Liver (tissue), 8 donors: ENCODE measurements at regions not wholly inside any gene's neighbourhood (a gene's known extent, or its start where the extent isn't known, plus 50 kb on each side); places are given as distances from the start of the nearest gene placed in this dataset.

Experiments used
- DNase-seq: peaks from one replicate; pipeline ENCODE4 v3.0.0-alpha.2; 2017; ENCODE audit warnings: low spot score
- H3K27ac ChIP-seq, 2 donors: one replicate each; pipeline ENCODE4 v1.7.0; 2013; ENCODE audit warnings: inconsistent platforms in 2 of 2, low read length in 2 of 2, control low read depth in 1 of 2, low read depth in 1 of 2, mild to moderate bottlenecking in 1 of 2
- H3K27me3 ChIP-seq, 4 donors: one replicate each; pipeline versions ENCODE4 v1.6.1 to v1.7.0; 2013; ENCODE audit warnings: low read length in 3 of 4, inconsistent platforms in 1 of 4, mild to moderate bottlenecking in 1 of 4, moderate library complexity in 1 of 4; ENCODE audit not compliant: control insufficient read depth in 4 of 4, insufficient read depth in 4 of 4
- H3K36me3 ChIP-seq, 4 donors: one replicate each; pipeline versions ENCODE4 v1.6.1 to v1.7.0; 2013; ENCODE audit warnings: low read length in 3 of 4, mild to moderate bottlenecking in 3 of 4, low read depth in 1 of 4, moderate library complexity in 1 of 4; ENCODE audit not compliant: control insufficient read depth in 4 of 4, insufficient read depth in 3 of 4
- H3K4me1 ChIP-seq, 4 donors: one replicate each; pipeline versions ENCODE4 v1.6.1 to v1.7.0; 2013; ENCODE audit warnings: low read length in 3 of 4, mild to moderate bottlenecking in 3 of 4, moderate library complexity in 1 of 4; ENCODE audit not compliant: control insufficient read depth in 4 of 4, insufficient read depth in 4 of 4
- H3K4me3 ChIP-seq, 3 donors: one replicate each; pipeline versions ENCODE4 v1.6.1 to v1.7.0; 2013; ENCODE audit warnings: low read length in 3 of 3, control low read depth in 1 of 3, low read depth in 1 of 3, mild to moderate bottlenecking in 1 of 3
- H3K9ac ChIP-seq, 2 donors: one replicate each; pipeline ENCODE4 v1.7.0; 2013; ENCODE audit warnings: low read length in 2 of 2, mild to moderate bottlenecking in 2 of 2, moderate library complexity in 2 of 2, control low read depth in 1 of 2, low read depth in 1 of 2
- H3K9me3 ChIP-seq, 4 donors: one replicate each; pipeline versions ENCODE4 v1.6.1 to v1.7.0; 2013; ENCODE audit warnings: low read length in 3 of 4; ENCODE audit not compliant: control insufficient read depth in 4 of 4
- EGR1 ChIP-seq, 2 donors: IDR thresholded peaks; 2 replicates each; pipeline ENCODE4 v1.6.1; 2016 to 2018; ENCODE audit warnings: antibody characterized with exemption in 2 of 2, low read depth in 2 of 2
- FOXA1 ChIP-seq: IDR thresholded peaks from 2 replicates; pipeline ENCODE4 v1.6.1; 2016; ENCODE audit warnings: antibody characterized with exemption
- FOXA2 ChIP-seq: IDR thresholded peaks from 2 replicates; pipeline ENCODE4 v1.6.1; 2016; ENCODE audit warnings: antibody characterized with exemption
- GABPA ChIP-seq, 2 donors: IDR thresholded peaks in 1 of 2; conservative IDR thresholded peaks in 1 of 2; 2 replicates each; pipeline ENCODE4 v1.6.1; 2016; ENCODE audit warnings: antibody characterized with exemption in 2 of 2, mild to moderate bottlenecking in 1 of 2, moderate library complexity in 1 of 2
- HNF4A ChIP-seq, 2 donors: conservative IDR thresholded peaks; 2 replicates each; pipeline ENCODE4 v1.6.1; 2016; ENCODE audit warnings: antibody characterized with exemption in 2 of 2, mild to moderate bottlenecking in 2 of 2
- HNF4G ChIP-seq: IDR thresholded peaks from 2 replicates; pipeline ENCODE4 v1.6.1; 2016; ENCODE audit warnings: antibody characterized with exemption
- JUND ChIP-seq, 2 donors: IDR thresholded peaks; 2 replicates each; pipeline ENCODE4 v1.6.1; 2016; ENCODE audit warnings: antibody characterized with exemption in 2 of 2
- NR2F2 ChIP-seq: IDR thresholded peaks from 2 replicates; pipeline ENCODE4 v1.6.1; 2016; ENCODE audit warnings: antibody characterized with exemption
- RAD21 ChIP-seq, 2 donors: IDR thresholded peaks; 2 replicates each; pipeline ENCODE4 v1.6.1; 2016; ENCODE audit warnings: antibody characterized with exemption in 2 of 2, mild to moderate bottlenecking in 2 of 2
- RXRA ChIP-seq, 2 donors: IDR thresholded peaks; 2 replicates each; pipeline ENCODE4 v1.6.1; 2017 to 2018; ENCODE audit warnings: antibody characterized with exemption in 2 of 2, mild to moderate bottlenecking in 1 of 2
- SP1 ChIP-seq: IDR thresholded peaks from 2 replicates; pipeline ENCODE4 v1.6.1; 2018; ENCODE audit warnings: antibody characterized with exemption, mild to moderate bottlenecking
- TAF1 ChIP-seq: conservative IDR thresholded peaks from 2 replicates; pipeline ENCODE4 v1.6.1; 2016; ENCODE audit warnings: antibody characterized with exemption, mild to moderate bottlenecking
- YY1 ChIP-seq: IDR thresholded peaks from 2 replicates; pipeline ENCODE4 v1.6.1; 2016; ENCODE audit warnings: antibody characterized with exemption, mild to moderate bottlenecking
- WGBS: extraction: QIAGEN DNeasy Blood & Tissue Kit; methylation state at CpG from one replicate; pipeline ENCODE4 v1.1.7; 2013; 5-methylcytosine and 5-hydroxymethylcytosine counted together
- TF ChIP-seq, protein P1 (sequence below): fragments of 150-350 bp; IDR thresholded peaks from 2 replicates; pipeline ENCODE4 v1.5.1; 2017; ENCODE audit warnings: improper control_type of control experiment, low read depth, low read length; ENCODE audit not compliant: missing input control
- TF ChIP-seq, protein P2 (sequence below): IDR thresholded peaks from 2 replicates; pipeline ENCODE4 v1.6.1; 2016; ENCODE audit warnings: antibody characterized with exemption
- TF ChIP-seq, protein P3 (sequence below): IDR thresholded peaks from 2 replicates; pipeline ENCODE4 v1.6.1; 2016; ENCODE audit warnings: antibody characterized with exemption
- TF ChIP-seq, protein P4 (sequence below): IDR thresholded peaks from 2 replicates; pipeline ENCODE4 v1.6.1; 2016; ENCODE audit warnings: antibody characterized with exemption
- TF ChIP-seq, protein P5 (sequence below): IDR thresholded peaks from 2 replicates; pipeline ENCODE4 v1.6.1; 2016; ENCODE audit warnings: antibody characterized with exemption, mild to moderate bottlenecking
- donor health status: healthy.
- donor health status: healthy.
- donor health status: healthy.
- donor health status: healthy.
- donor health status: healthy.

DNA sequence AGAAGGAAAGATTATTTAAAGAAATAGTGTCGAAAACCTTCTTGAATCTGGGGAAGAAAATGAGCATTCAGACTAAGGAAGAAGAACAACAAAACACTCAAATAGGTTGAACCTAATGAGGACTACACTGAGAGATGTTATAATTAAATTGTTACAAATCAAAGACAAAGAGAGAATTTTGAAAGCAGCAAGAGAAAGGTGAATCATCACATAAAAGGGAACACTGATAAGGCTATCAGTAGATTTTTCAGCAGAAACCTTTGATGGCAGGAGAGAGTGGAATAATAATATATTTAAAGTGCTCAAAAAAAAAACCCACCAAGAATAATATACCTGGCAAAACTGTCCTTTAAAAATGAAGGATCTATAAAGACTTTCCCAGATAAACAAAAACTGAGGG is 114.9 kb downstream of the AREG start:
- Histone ChIP-seq H3K27ac (no peak overlapping the region), H3K4me1 (no peaks in the 10 kb centered on the region), H3K9ac (no peak overlapping the region), H3K4me3 (no peak overlapping the region), H3K27me3 (no peaks in the 10 kb centered on the region), H3K9me3 (no peaks in the 10 kb centered on the region), H3K36me3 (no peaks in the 10 kb centered on the region)
- TF ChIP-seq JUND (IDR thresholded peaks at IDR 0.05): no peak
- TF ChIP-seq FOXA2: no peak
- no peak for TF ChIP-seq EGR1 (IDR thresholded peaks at IDR 0.05; ENCODE audit: low read depth in 2 of 2)
- no peak for TF ChIP-seq YY1
- 0% methylated on average over 1 of the region's 1 CpG for WGBS
- no peak for DNase-seq

DNA sequence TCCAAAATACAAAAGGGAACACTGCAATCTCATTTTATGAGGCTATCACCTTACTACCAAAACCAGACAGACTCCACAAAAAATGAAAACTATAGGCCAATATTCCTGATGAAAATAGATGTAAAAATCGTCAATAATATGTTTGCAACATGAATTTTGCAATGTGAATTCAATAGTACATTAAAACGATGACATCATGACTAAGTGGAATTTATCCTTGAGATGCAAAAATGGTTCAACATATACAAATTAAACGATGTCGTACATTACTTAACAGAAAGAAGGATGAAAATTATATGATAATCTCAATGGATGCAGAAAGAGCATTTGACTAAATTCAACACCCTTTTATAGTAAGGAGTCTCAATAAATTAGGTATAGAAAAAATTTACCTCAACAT is 123.0 kb downstream of the AREG start:
- H3K4me1 ChIP-seq: no peaks in the 10 kb centered on the region
- peaks cover 1 to 5% (median 3%) of the 10 kb centered on the region in 4 donors for H3K9me3 ChIP-seq
- H3K9ac ChIP-seq: no peak overlapping the region
- WGBS: 80% methylated on average over 4 of the region's 4 CpGs
- no peak overlapping the region for H3K27ac ChIP-seq
- H3K36me3 ChIP-seq: no peaks in the 10 kb centered on the region
- H3K4me3 ChIP-seq: no peak overlapping the region
- TF ChIP-seq EGR1 (IDR thresholded peaks at IDR 0.05; ENCODE audit: low read depth in 2 of 2) (no peak), FOXA1 (no peak), RAD21 (IDR thresholded peaks at IDR 0.05) (no peak), HNF4G (no peak), JUND (IDR thresholded peaks at IDR 0.05) (no peak), GABPA (IDR thresholded peaks at IDR 0.05 in 1 of 2, conservative IDR thresholded peaks at IDR 0.05 in 1 of 2) (no peak), NR2F2 (no peak), RXRA (IDR thresholded peaks at IDR 0.05) (no peak), FOXA2 (no peak), HNF4A (conservative IDR thresholded peaks at IDR 0.05) (no peak), SP1 (no peak), YY1 (no peak), TAF1 (no peak)
- TF ChIP-seq, protein P1, sequence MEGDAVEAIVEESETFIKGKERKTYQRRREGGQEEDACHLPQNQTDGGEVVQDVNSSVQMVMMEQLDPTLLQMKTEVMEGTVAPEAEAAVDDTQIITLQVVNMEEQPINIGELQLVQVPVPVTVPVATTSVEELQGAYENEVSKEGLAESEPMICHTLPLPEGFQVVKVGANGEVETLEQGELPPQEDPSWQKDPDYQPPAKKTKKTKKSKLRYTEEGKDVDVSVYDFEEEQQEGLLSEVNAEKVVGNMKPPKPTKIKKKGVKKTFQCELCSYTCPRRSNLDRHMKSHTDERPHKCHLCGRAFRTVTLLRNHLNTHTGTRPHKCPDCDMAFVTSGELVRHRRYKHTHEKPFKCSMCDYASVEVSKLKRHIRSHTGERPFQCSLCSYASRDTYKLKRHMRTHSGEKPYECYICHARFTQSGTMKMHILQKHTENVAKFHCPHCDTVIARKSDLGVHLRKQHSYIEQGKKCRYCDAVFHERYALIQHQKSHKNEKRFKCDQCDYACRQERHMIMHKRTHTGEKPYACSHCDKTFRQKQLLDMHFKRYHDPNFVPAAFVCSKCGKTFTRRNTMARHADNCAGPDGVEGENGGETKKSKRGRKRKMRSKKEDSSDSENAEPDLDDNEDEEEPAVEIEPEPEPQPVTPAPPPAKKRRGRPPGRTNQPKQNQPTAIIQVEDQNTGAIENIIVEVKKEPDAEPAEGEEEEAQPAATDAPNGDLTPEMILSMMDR: no peak
- TF ChIP-seq, protein P2, sequence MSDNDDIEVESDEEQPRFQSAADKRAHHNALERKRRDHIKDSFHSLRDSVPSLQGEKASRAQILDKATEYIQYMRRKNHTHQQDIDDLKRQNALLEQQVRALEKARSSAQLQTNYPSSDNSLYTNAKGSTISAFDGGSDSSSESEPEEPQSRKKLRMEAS: no peak
- TF ChIP-seq, protein P3, sequence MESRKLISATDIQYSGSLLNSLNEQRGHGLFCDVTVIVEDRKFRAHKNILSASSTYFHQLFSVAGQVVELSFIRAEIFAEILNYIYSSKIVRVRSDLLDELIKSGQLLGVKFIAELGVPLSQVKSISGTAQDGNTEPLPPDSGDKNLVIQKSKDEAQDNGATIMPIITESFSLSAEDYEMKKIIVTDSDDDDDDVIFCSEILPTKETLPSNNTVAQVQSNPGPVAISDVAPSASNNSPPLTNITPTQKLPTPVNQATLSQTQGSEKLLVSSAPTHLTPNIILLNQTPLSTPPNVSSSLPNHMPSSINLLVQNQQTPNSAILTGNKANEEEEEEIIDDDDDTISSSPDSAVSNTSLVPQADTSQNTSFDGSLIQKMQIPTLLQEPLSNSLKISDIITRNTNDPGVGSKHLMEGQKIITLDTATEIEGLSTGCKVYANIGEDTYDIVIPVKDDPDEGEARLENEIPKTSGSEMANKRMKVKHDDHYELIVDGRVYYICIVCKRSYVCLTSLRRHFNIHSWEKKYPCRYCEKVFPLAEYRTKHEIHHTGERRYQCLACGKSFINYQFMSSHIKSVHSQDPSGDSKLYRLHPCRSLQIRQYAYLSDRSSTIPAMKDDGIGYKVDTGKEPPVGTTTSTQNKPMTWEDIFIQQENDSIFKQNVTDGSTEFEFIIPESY: no peak
- TF ChIP-seq, protein P4, sequence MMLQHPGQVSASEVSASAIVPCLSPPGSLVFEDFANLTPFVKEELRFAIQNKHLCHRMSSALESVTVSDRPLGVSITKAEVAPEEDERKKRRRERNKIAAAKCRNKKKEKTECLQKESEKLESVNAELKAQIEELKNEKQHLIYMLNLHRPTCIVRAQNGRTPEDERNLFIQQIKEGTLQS: no peak
- TF ChIP-seq, protein P5, sequence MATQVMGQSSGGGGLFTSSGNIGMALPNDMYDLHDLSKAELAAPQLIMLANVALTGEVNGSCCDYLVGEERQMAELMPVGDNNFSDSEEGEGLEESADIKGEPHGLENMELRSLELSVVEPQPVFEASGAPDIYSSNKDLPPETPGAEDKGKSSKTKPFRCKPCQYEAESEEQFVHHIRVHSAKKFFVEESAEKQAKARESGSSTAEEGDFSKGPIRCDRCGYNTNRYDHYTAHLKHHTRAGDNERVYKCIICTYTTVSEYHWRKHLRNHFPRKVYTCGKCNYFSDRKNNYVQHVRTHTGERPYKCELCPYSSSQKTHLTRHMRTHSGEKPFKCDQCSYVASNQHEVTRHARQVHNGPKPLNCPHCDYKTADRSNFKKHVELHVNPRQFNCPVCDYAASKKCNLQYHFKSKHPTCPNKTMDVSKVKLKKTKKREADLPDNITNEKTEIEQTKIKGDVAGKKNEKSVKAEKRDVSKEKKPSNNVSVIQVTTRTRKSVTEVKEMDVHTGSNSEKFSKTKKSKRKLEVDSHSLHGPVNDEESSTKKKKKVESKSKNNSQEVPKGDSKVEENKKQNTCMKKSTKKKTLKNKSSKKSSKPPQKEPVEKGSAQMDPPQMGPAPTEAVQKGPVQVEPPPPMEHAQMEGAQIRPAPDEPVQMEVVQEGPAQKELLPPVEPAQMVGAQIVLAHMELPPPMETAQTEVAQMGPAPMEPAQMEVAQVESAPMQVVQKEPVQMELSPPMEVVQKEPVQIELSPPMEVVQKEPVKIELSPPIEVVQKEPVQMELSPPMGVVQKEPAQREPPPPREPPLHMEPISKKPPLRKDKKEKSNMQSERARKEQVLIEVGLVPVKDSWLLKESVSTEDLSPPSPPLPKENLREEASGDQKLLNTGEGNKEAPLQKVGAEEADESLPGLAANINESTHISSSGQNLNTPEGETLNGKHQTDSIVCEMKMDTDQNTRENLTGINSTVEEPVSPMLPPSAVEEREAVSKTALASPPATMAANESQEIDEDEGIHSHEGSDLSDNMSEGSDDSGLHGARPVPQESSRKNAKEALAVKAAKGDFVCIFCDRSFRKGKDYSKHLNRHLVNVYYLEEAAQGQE: no peak
- DNase-seq: no peak
- H3K27me3 ChIP-seq: no peaks in the 10 kb centered on the region
